ENCODE measurements at regions not wholly inside any gene's neighbourhood (a gene's known extent, or its start where the extent isn't known, plus 50 kb on each side); places are given as distances from the start of the nearest gene placed in this dataset.

DNA sequence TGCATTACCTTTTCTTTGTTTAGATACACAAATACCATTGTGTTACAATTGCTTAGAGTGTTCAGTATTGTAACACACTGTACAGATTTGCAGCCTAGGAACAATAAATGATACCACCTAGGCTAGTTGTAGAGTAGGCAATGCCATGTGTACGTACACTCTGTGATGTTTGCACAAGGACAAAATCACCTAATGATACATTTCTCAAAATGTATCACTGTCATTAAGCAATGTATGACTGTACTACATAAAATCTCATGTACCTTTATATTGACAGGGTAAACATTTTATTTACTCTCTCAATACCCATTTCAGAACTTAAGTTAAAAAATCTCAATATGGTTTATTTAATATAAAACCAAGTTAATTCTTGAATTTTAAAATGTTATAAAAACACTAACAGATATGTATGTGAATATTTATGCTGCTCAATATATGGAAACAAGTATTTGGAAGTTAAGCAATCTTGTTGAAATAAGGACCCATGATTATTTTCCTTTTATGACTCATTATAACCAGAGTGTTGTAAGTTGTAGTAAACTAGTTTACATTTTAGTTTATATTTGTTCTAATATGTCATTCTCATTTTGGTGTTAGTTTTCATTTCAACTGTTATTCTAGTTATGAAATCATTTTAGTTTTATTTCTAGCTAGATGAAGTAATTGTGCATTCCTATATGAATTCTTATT lies 409.2 kb downstream of the TLL1 start:
- no peak for FAIRE-seq
- Histone ChIP-seq H3K27ac (no peak overlapping the region), H3K9me3 (no peaks in the 10 kb centered on the region), H3K4me1 (no peaks in the 10 kb centered on the region), H3K4me2 (no peak overlapping the region), H3K4me3 (no peak overlapping the region)
- CTCF ChIA-PET, result no interaction called here
- TF ChIP-seq E2F6 (IDR thresholded peaks at IDR 0.05; ENCODE audit: borderline replicate concordance, low read depth) (no peak), MAFK (IDR thresholded peaks at IDR 0.05; ENCODE audit: partially characterized antibody) (no peak), RAD21 (conservative IDR thresholded peaks at IDR 0.05 in 1 of 2, IDR thresholded peaks at IDR 0.05 in 1 of 2) (no peak), RARB (CRISPR knock-in tag; IDR thresholded peaks at IDR 0.05) (no peak), ESRRA (IDR thresholded peaks at IDR 0.05; ENCODE audit: borderline replicate concordance, low read length) (no peak), GATA3 (IDR thresholded peaks at IDR 0.05; ENCODE audit: borderline replicate concordance) (no peak)
- no peak for ATAC-seq
- DNase-seq (ENCODE audit: low read depth in 1 of 2, low spot score in 1 of 2), result peak in 1 of 2 experiments; percentile 4
- WGBS (ENCODE audit: missing lambda C conversion rate), result 6% methylated on average over 1 of the region's 1 CpG
- POLR2A ChIA-PET, result no interaction called here

- ATAC-seq (no peak), FAIRE-seq (no peak), DNase-seq (ENCODE audit: low read depth in 1 of 2, low spot score in 1 of 2) (no peak)
- Histone ChIP-seq H3K4me2 (no peak overlapping the region), H3K9me3 (no peaks in the 10 kb centered on the region), H3K4me1 (no peaks in the 10 kb centered on the region), H3K27ac (no peak overlapping the region), H3K4me3 (no peak overlapping the region)
- TF ChIP-seq, protein P1, sequence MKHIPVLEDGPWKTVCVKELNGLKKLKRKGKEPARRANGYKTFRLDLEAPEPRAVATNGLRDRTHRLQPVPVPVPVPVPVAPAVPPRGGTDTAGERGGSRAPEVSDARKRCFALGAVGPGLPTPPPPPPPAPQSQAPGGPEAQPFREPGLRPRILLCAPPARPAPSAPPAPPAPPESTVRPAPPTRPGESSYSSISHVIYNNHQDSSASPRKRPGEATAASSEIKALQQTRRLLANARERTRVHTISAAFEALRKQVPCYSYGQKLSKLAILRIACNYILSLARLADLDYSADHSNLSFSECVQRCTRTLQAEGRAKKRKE (CRISPR knock-in tag; IDR thresholded peaks at IDR 0.05; ENCODE audit: low read depth), result no peak
- TF ChIP-seq POLR2A (IDR thresholded peaks at IDR 0.05; ENCODE audit: low read length) (no peak), GATA3 (IDR thresholded peaks at IDR 0.05; ENCODE audit: borderline replicate concordance) (no peak), ZSCAN20 (CRISPR knock-in tag; IDR thresholded peaks at IDR 0.05) (no peak), CTCF (IDR thresholded peaks at IDR 0.05) (no peak), CHD2 (IDR thresholded peaks at IDR 0.05; ENCODE audit: low read length, partially characterized antibody) (no peak), ESRRA (IDR thresholded peaks at IDR 0.05; ENCODE audit: borderline replicate concordance, low read length) (no peak), BCL3 (IDR thresholded peaks at IDR 0.05) (no peak), FOSL2 (IDR thresholded peaks at IDR 0.05) (no peak), FOSL2 (CRISPR knock-in tag; IDR thresholded peaks at IDR 0.05) (no peak), NPAS2 (CRISPR knock-in tag; IDR thresholded peaks at IDR 0.05; ENCODE audit: borderline replicate concordance) (no peak), NR3C1 (IDR thresholded peaks at IDR 0.05) (no peak), EP300 (IDR thresholded peaks at IDR 0.05) (no peak)
- TF ChIP-seq, protein P2, sequence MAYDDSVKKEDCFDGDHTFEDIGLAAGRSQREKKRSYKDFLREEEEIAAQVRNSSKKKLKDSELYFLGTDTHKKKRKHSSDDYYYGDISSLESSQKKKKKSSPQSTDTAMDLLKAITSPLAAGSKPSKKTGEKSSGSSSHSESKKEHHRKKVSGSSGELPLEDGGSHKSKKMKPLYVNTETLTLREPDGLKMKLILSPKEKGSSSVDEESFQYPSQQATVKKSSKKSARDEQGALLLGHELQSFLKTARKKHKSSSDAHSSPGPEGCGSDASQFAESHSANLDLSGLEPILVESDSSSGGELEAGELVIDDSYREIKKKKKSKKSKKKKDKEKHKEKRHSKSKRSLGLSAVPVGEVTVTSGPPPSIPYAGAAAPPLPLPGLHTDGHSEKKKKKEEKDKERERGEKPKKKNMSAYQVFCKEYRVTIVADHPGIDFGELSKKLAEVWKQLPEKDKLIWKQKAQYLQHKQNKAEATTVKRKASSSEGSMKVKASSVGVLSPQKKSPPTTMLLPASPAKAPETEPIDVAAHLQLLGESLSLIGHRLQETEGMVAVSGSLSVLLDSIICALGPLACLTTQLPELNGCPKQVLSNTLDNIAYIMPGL (CRISPR knock-in tag; IDR thresholded peaks at IDR 0.05; ENCODE audit: borderline replicate concordance), result no peak
- TF ChIP-seq, protein P3, sequence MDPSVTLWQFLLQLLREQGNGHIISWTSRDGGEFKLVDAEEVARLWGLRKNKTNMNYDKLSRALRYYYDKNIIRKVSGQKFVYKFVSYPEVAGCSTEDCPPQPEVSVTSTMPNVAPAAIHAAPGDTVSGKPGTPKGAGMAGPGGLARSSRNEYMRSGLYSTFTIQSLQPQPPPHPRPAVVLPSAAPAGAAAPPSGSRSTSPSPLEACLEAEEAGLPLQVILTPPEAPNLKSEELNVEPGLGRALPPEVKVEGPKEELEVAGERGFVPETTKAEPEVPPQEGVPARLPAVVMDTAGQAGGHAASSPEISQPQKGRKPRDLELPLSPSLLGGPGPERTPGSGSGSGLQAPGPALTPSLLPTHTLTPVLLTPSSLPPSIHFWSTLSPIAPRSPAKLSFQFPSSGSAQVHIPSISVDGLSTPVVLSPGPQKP (IDR thresholded peaks at IDR 0.05; ENCODE audit: low read depth, low read length), result no peak
- TF ChIP-seq, protein P4, sequence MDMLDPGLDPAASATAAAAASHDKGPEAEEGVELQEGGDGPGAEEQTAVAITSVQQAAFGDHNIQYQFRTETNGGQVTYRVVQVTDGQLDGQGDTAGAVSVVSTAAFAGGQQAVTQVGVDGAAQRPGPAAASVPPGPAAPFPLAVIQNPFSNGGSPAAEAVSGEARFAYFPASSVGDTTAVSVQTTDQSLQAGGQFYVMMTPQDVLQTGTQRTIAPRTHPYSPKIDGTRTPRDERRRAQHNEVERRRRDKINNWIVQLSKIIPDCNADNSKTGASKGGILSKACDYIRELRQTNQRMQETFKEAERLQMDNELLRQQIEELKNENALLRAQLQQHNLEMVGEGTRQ (IDR thresholded peaks at IDR 0.05), result no peak
- ChIA-PET CTCF (no interaction called here), POLR2A (no interaction called here)
Measured at GRCh38 chr4:166284221-166284620, 411.2 kb downstream of the TLL1 start.
